Tibial artery (tissue), 4 donors: ENCODE measurements at regions not wholly inside any gene's neighbourhood (a gene's known extent, or its start where the extent isn't known, plus 50 kb on each side); places are given as distances from the start of the nearest gene placed in this dataset.

Source experiments
- DNase-seq, 2 donors: peaks; one replicate each; pipeline ENCODE4 v3.0.0-alpha.2; 2019
- H3K27ac ChIP-seq, 2 donors: fragments of 200-600 bp; sonication (generic) in 1 of 2; 1 replicate in 1 of 2; 2 replicates in 1 of 2; pipeline ENCODE4 v1.5.1; 2018 to 2019; ENCODE audit warnings: mild to moderate bottlenecking in 1 of 2
- H3K27me3 ChIP-seq, 2 donors: fragments of 200-600 bp; sonication (generic) in 1 of 2; one replicate each; pipeline versions ENCODE4 v1.5.1 to v1.6.0; 2016 to 2019
- H3K36me3 ChIP-seq, 3 donors: fragments of 200-600 bp; sonication (generic) in 2 of 3; one replicate each; pipeline ENCODE4 v1.5.1; 2016 to 2019; ENCODE audit warnings: mild to moderate bottlenecking in 2 of 3
- H3K4me1 ChIP-seq, 4 donors: fragments of 200-600 bp; sonication (generic) in 2 of 4; 1 replicate in 3 of 4; 2 replicates in 1 of 4; pipeline ENCODE4 v1.5.1; 2016 to 2019
- H3K4me3 ChIP-seq, 2 donors: fragments of 200-600 bp; sonication (generic) in 1 of 2; 1 replicate in 1 of 2; 2 replicates in 1 of 2; pipeline ENCODE4 v1.5.1; 2018 to 2019; ENCODE audit warnings: mild to moderate bottlenecking in 2 of 2
- H3K9me3 ChIP-seq, 3 donors: fragments of 200-600 bp; sonication (generic) in 1 of 3; one replicate each; pipeline ENCODE4 v1.5.1; 2016 to 2019
- intact Hi-C: fragments of 100-400 bp; cut with DNase I; formaldehyde crosslinking; loops from one replicate; pipeline ENCODE4 v1.15.0; 2023; ENCODE audit warnings: low total_unique reads
- TF ChIP-seq, protein P1 (sequence below), 2 experiments: fragments of 200-600 bp in 1 of 2; fragments of 450-650 bp in 1 of 2; IDR thresholded peaks; one replicate each; pipeline ENCODE4 v1.5.1; 2017 to 2019; ENCODE audit warnings: antibody characterized with exemption in 2 of 2, mild to moderate bottlenecking in 1 of 2, moderate library complexity in 1 of 2

DNA sequence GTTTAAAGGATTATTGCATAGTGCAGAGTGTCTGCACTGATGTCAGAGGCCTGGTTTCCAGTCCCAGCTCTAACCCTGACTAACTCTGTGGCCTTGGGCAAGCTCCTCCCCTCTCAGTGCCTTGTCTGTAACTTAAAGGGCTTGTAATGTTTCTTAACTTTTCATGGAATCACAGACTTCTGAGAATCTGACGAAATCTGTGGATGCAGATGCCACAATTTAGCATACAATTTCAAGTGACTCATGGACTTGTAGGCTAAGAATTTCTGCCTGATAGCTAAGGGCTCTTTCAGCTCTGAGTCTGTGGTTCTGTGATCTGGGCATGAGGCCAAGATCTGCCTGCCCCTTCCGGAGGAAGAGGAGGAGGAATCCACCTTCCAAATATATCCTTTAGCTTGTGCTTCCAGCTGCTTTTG lies 236.9 kb downstream of the AR start:
- Histone ChIP-seq H3K4me3 (no peak overlapping the region), H3K4me1 (peaks cover 0 to 22% (median 6%) of the 10 kb centered on the region in 4 donors), H3K27ac (peak overlapping the region; percentile 62 to 79), H3K27me3 (no peaks in the 10 kb centered on the region), H3K36me3 (no peaks in the 10 kb centered on the region), H3K9me3 (no peaks in the 10 kb centered on the region)
- intact Hi-C loops = no loop called here
- TF ChIP-seq, protein P1, sequence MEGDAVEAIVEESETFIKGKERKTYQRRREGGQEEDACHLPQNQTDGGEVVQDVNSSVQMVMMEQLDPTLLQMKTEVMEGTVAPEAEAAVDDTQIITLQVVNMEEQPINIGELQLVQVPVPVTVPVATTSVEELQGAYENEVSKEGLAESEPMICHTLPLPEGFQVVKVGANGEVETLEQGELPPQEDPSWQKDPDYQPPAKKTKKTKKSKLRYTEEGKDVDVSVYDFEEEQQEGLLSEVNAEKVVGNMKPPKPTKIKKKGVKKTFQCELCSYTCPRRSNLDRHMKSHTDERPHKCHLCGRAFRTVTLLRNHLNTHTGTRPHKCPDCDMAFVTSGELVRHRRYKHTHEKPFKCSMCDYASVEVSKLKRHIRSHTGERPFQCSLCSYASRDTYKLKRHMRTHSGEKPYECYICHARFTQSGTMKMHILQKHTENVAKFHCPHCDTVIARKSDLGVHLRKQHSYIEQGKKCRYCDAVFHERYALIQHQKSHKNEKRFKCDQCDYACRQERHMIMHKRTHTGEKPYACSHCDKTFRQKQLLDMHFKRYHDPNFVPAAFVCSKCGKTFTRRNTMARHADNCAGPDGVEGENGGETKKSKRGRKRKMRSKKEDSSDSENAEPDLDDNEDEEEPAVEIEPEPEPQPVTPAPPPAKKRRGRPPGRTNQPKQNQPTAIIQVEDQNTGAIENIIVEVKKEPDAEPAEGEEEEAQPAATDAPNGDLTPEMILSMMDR (IDR thresholded peaks at IDR 0.05) = no peak
- peak; percentile 68 to 88 for DNase-seq

- intact Hi-C loops = no loop called here
- H3K4me1 ChIP-seq = peaks cover 0 to 22% (median 6%) of the 10 kb centered on the region in 4 donors
- H3K4me3 ChIP-seq = no peak overlapping the region
- H3K27ac ChIP-seq = peak overlapping the region; percentile 62 to 79
- DNase-seq = peak; percentile 19 to 54
- no peaks in the 10 kb centered on the region for H3K36me3 ChIP-seq
- H3K9me3 ChIP-seq = no peaks in the 10 kb centered on the region
- H3K27me3 ChIP-seq = no peaks in the 10 kb centered on the region
- TF ChIP-seq, protein P1 (IDR thresholded peaks at IDR 0.05) = peak; percentile 15 to 31
Measured at GRCh38 chrX:67781132-67781531, 237.3 kb downstream of the AR start.

- H3K9me3 ChIP-seq = no peaks in the 10 kb centered on the region
- H3K4me3 ChIP-seq = no peak overlapping the region
- H3K27ac ChIP-seq = no peak overlapping the region
- H3K4me1 ChIP-seq = peaks cover 0 to 16% (median 6%) of the 10 kb centered on the region in 4 donors
- H3K27me3 ChIP-seq = no peaks in the 10 kb centered on the region
- no peaks in the 10 kb centered on the region for H3K36me3 ChIP-seq
- no peak for DNase-seq
- intact Hi-C loops = no loop called here
- TF ChIP-seq, protein P1 (IDR thresholded peaks at IDR 0.05) = no peak
Measured at GRCh38 chrX:67784712-67785111, 240.9 kb downstream of the AR start.

DNA sequence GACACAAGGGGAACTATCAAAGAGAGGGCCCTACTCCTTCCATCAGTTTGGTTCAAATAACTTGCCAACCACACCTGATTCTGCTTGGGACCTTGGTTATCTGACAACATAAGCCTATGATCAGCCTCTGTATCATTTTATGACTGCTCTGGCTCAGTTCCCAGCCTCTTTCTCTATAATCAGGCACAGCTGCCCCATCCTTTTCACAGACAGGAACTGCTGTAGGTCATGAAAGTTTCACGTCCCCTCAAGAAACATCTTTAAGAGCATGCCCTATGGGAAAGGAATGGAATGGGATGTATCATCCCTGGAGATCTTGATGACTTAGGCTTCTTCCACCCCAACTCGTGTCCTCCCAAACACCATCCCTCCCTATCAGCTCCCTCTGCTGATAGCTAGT lies 243.4 kb downstream of the AR start:
- Histone ChIP-seq H3K27me3 (no peaks in the 10 kb centered on the region), H3K4me1 (no peaks in the 10 kb centered on the region), H3K9me3 (no peaks in the 10 kb centered on the region), H3K36me3 (no peaks in the 10 kb centered on the region), H3K4me3 (no peak overlapping the region), H3K27ac (no peak overlapping the region)
- TF ChIP-seq, protein P1 (IDR thresholded peaks at IDR 0.05) = no peak
- intact Hi-C loops = no loop called here
- DNase-seq = no peak

- no peaks in the 10 kb centered on the region for H3K9me3 ChIP-seq
- no peak overlapping the region for H3K4me3 ChIP-seq
- no peaks in the 10 kb centered on the region for H3K36me3 ChIP-seq
- H3K27me3 ChIP-seq = no peaks in the 10 kb centered on the region
- DNase-seq = no peak
- H3K4me1 ChIP-seq = no peaks in the 10 kb centered on the region
- H3K27ac ChIP-seq = no peak overlapping the region
- TF ChIP-seq, protein P1 (IDR thresholded peaks at IDR 0.05) = no peak
- intact Hi-C loops = no loop called here
Measured at GRCh38 chrX:67789536-67789935, 245.7 kb downstream of the AR start.
